Astrocyte (in vitro differentiated cells and primary cell): ENCODE measurements at regions not wholly inside any gene's neighbourhood (a gene's known extent, or its start where the extent isn't known, plus 50 kb on each side); places are given as distances from the start of the nearest gene placed in this dataset.

Experiments
- DNase-seq: peaks from one replicate; pipeline ENCODE4 v3.0.0-alpha.2; 2010; ENCODE audit warnings: low read depth
- FAIRE-seq: peaks from 2 replicates; lab custom pipeline; 2011; peaks lifted over from hg19 to GRCh38; lab: Jason Lieb, UNC
- H2AFZ ChIP-seq: 2 replicates; pipeline ENCODE4 v1.6.0; 2012; ENCODE audit warnings: low read depth, low read length, inconsistent platforms
- H3K27ac ChIP-seq: 2 replicates; pipeline ENCODE4 v1.5.1; 2011; ENCODE audit warnings: low read depth, low read length, inconsistent platforms
- H3K27me3 ChIP-seq: 2 replicates; pipeline ENCODE4 v1.6.0; 2011; ENCODE audit warnings: low read length, inconsistent platforms; ENCODE audit not compliant: insufficient read depth
- H3K36me3 ChIP-seq: 2 replicates; pipeline ENCODE4 v1.5.1; 2011; ENCODE audit warnings: low read length, inconsistent platforms; ENCODE audit not compliant: insufficient read depth
- H3K4me1 ChIP-seq: 2 replicates; pipeline ENCODE4 v1.5.1; 2011; ENCODE audit warnings: low read length, inconsistent platforms; ENCODE audit not compliant: insufficient read depth
- H3K4me2 ChIP-seq: 2 replicates; pipeline ENCODE4 v1.6.0; 2012; ENCODE audit warnings: low read length, inconsistent platforms
- H3K4me3 ChIP-seq: 2 replicates; pipeline ENCODE4 v1.5.1; 2011; ENCODE audit warnings: low read depth, mild to moderate bottlenecking, low read length, inconsistent platforms; ENCODE audit not compliant: insufficient read depth
- H3K79me2 ChIP-seq: 2 replicates; pipeline ENCODE4 v1.6.0; 2012; ENCODE audit warnings: mild to moderate bottlenecking, low read length, inconsistent platforms; ENCODE audit not compliant: insufficient read depth
- H3K9ac ChIP-seq: 2 replicates; pipeline ENCODE4 v1.6.0; 2012; ENCODE audit warnings: mild to moderate bottlenecking, low read length, inconsistent platforms
- H3K9me3 ChIP-seq: 2 replicates; pipeline ENCODE4 v1.5.1; 2012; ENCODE audit warnings: low read depth, mild to moderate bottlenecking, low read length, inconsistent platforms; ENCODE audit not compliant: insufficient read depth
- H4K20me1 ChIP-seq: 2 replicates; pipeline ENCODE4 v1.6.0; 2012; ENCODE audit warnings: low read length, inconsistent platforms; ENCODE audit not compliant: insufficient read depth
- H3K27ac Mint-ChIP-seq: one replicate; pipeline ENCODE4 v1.8.0; 2021; ENCODE audit warnings: mild to moderate bottlenecking, mixed read lengths; ENCODE audit not compliant: unreplicated experiment
- H3K27me3 Mint-ChIP-seq: one replicate; pipeline ENCODE4 v1.8.0; 2021; ENCODE audit warnings: low read depth, mixed read lengths; ENCODE audit not compliant: unreplicated experiment
- H3K36me3 Mint-ChIP-seq: one replicate; pipeline ENCODE4 v1.8.0; 2021; ENCODE audit warnings: low read depth, mixed read lengths; ENCODE audit not compliant: unreplicated experiment
- H3K4me1 Mint-ChIP-seq: one replicate; pipeline ENCODE4 v1.8.0; 2021; ENCODE audit warnings: low read depth, mixed read lengths; ENCODE audit not compliant: unreplicated experiment
- H3K4me3 Mint-ChIP-seq: one replicate; pipeline ENCODE4 v1.8.0; 2021; ENCODE audit warnings: mild to moderate bottlenecking, moderate library complexity, mixed read lengths; ENCODE audit not compliant: unreplicated experiment
- H3K9me3 Mint-ChIP-seq: one replicate; pipeline ENCODE4 v1.8.0; 2021; ENCODE audit warnings: mild to moderate bottlenecking, mixed read lengths; ENCODE audit not compliant: unreplicated experiment
- CTCF ChIP-seq: IDR thresholded peaks from 2 replicates; pipeline ENCODE4 v1.5.1; 2011; ENCODE audit warnings: low read depth, mild to moderate bottlenecking, inconsistent platforms, low read length, moderate library complexity; ENCODE audit not compliant: insufficient read depth
- EZH2 ChIP-seq: IDR thresholded peaks from 2 replicates; pipeline ENCODE4 v1.6.1; 2012; ENCODE audit warnings: mild to moderate bottlenecking, low read length, inconsistent platforms; ENCODE audit not compliant: insufficient read depth

GRCh38 chr22:22751043-22751603, 106.7 kb downstream of the GGTLC2 start:
- Mint-ChIP-seq H3K27me3 (peaks cover 66% of the 10 kb centered on the region), H3K9me3 (no peaks in the 10 kb centered on the region), H3K4me3 (no peak overlapping the region), H3K4me1 (no peaks in the 10 kb centered on the region), H3K36me3 (no peaks in the 10 kb centered on the region), H3K27ac (no peak overlapping the region)
- H3K27me3 ChIP-seq = peaks cover 2% of the 10 kb centered on the region
- H4K20me1 ChIP-seq = no peaks in the 10 kb centered on the region
- no peak for TF ChIP-seq EZH2
- no peak for TF ChIP-seq CTCF
- no peaks in the 10 kb centered on the region for H3K36me3 ChIP-seq
- H2AFZ ChIP-seq = no peak overlapping the region
- no peak overlapping the region for H3K9ac ChIP-seq
- no peaks in the 10 kb centered on the region for H3K4me1 ChIP-seq
- H3K27ac ChIP-seq = no peak overlapping the region
- FAIRE-seq = no peak
- no peak overlapping the region for H3K4me3 ChIP-seq
- H3K79me2 ChIP-seq = no peaks in the 10 kb centered on the region
- no peaks in the 10 kb centered on the region for H3K9me3 ChIP-seq
- H3K4me2 ChIP-seq = no peak overlapping the region
- DNase-seq = no peak

GRCh38 chr22:22752199-22752555, 107.8 kb downstream of the GGTLC2 start:
- no peaks in the 10 kb centered on the region for H4K20me1 ChIP-seq
- no peaks in the 10 kb centered on the region for H3K36me3 ChIP-seq
- no peaks in the 10 kb centered on the region for H3K79me2 ChIP-seq
- Mint-ChIP-seq H3K36me3 (no peaks in the 10 kb centered on the region), H3K27ac (no peak overlapping the region), H3K27me3 (peaks cover 69% of the 10 kb centered on the region), H3K4me3 (no peak overlapping the region), H3K9me3 (no peaks in the 10 kb centered on the region), H3K4me1 (no peaks in the 10 kb centered on the region)
- H3K4me1 ChIP-seq = no peaks in the 10 kb centered on the region
- DNase-seq (no peak), FAIRE-seq (no peak)
- H3K27me3 ChIP-seq = peaks cover 2% of the 10 kb centered on the region
- TF ChIP-seq EZH2 = no peak
- TF ChIP-seq CTCF = no peak
- H3K9ac ChIP-seq = no peak overlapping the region
- no peak overlapping the region for H3K27ac ChIP-seq
- no peak overlapping the region for H3K4me3 ChIP-seq
- H3K9me3 ChIP-seq = no peaks in the 10 kb centered on the region
- no peak overlapping the region for H2AFZ ChIP-seq
- H3K4me2 ChIP-seq = no peak overlapping the region

- H3K27ac Mint-ChIP-seq = no peak overlapping the region
- FAIRE-seq = no peak
- peaks cover 2% of the 10 kb centered on the region for H3K27me3 ChIP-seq
- H3K4me1 ChIP-seq = no peaks in the 10 kb centered on the region
- TF ChIP-seq EZH2 (no peak), CTCF (no peak)
- no peaks in the 10 kb centered on the region for H3K36me3 ChIP-seq
- H3K36me3 Mint-ChIP-seq = no peaks in the 10 kb centered on the region
- no peak overlapping the region for H2AFZ ChIP-seq
- peaks cover 67% of the 10 kb centered on the region for H3K27me3 Mint-ChIP-seq
- no peaks in the 10 kb centered on the region for H3K4me1 Mint-ChIP-seq
- no peak overlapping the region for H3K27ac ChIP-seq
- H3K9ac ChIP-seq = no peak overlapping the region
- H3K4me2 ChIP-seq = no peak overlapping the region
- DNase-seq = no peak
- no peak overlapping the region for H3K4me3 ChIP-seq
- no peaks in the 10 kb centered on the region for H4K20me1 ChIP-seq
- H3K4me3 Mint-ChIP-seq = no peak overlapping the region
- H3K79me2 ChIP-seq = no peaks in the 10 kb centered on the region
- H3K9me3 ChIP-seq = no peaks in the 10 kb centered on the region
- no peaks in the 10 kb centered on the region for H3K9me3 Mint-ChIP-seq
Observed at GRCh38 chr22:22752556-22753477, 108.4 kb downstream of the GGTLC2 start.
